H1 (cell line): ENCODE measurements at regions not wholly inside any gene's neighbourhood (a gene's known extent, or its start where the extent isn't known, plus 50 kb on each side); places are given as distances from the start of the nearest gene placed in this dataset.
A peak's percentile ranks its signal among the peaks of the same experiment; 100 is the strongest.

Experiments
- CTCF ChIA-PET: fragments of 300-600 bp; sonication (Branson Sonifier 250); formaldehyde crosslinking; loops from one replicate; lab custom pipeline; 2021; ENCODE audit not compliant: partially characterized antibody; lab: Charles Lee
- POLR2A ChIA-PET: fragments of 300-600 bp; sonication (Branson Sonifier 250); formaldehyde crosslinking; loops from one replicate; lab custom pipeline; 2021; ENCODE audit warnings: inconsistent platforms; ENCODE audit not compliant: partially characterized antibody; lab: Charles Lee
- DNase-seq, 2 experiments: peaks; one replicate each; pipeline versions ENCODE4 v3.0.0 to v3.0.0-alpha.2; 2010 to 2022; ENCODE audit warnings: low spot score in 2 of 2, low read depth in 1 of 2, mixed read lengths in 1 of 2
- FAIRE-seq: peaks from 2 replicates; lab custom pipeline; 2011; peaks lifted over from hg19 to GRCh38; lab: Jason Lieb, UNC
- H2AFZ ChIP-seq: 2 replicates; pipeline ENCODE4 v1.8.1; 2012; ENCODE audit warnings: low read length, inconsistent platforms
- H2AK5ac ChIP-seq: 2 replicates; pipeline ENCODE4 v1.6.1; 2013; ENCODE audit warnings: low read depth, low read length
- H2BK120ac ChIP-seq: replicated peaks from 2 replicates; pipeline ENCODE3; 2013; ENCODE audit warnings: low read depth, low read length, inconsistent platforms
- H2BK12ac ChIP-seq: 2 replicates; pipeline ENCODE4 v1.6.1; 2013; ENCODE audit warnings: low read depth, low read length
- H2BK15ac ChIP-seq: 2 replicates; pipeline ENCODE4 v1.6.1; 2013; ENCODE audit warnings: low read length
- H2BK20ac ChIP-seq: 2 replicates; pipeline ENCODE4 v1.6.1; 2013; ENCODE audit warnings: low read length
- H2BK5ac ChIP-seq: 2 replicates; pipeline ENCODE4 v1.6.1; 2013; ENCODE audit warnings: low read depth, low read length
- H3K14ac ChIP-seq: 2 replicates; pipeline ENCODE4 v1.6.1; 2013; ENCODE audit warnings: inconsistent platforms; ENCODE audit not compliant: insufficient read length
- H3K18ac ChIP-seq: 2 replicates; pipeline ENCODE4 v1.6.1; 2013; ENCODE audit warnings: low read length; ENCODE audit errors: extremely low read depth
- H3K23ac ChIP-seq: 2 replicates; pipeline ENCODE4 v1.6.1; 2013; ENCODE audit warnings: inconsistent platforms; ENCODE audit not compliant: insufficient read length
- H3K23me2 ChIP-seq: 2 replicates; pipeline ENCODE4 v1.6.1; 2013; ENCODE audit warnings: low read depth, low read length
- H3K27ac ChIP-seq: 2 replicates; pipeline ENCODE4 v1.6.1; 2011; ENCODE audit warnings: low read depth, low read length, inconsistent platforms
- H3K27me3 ChIP-seq, 4 experiments: replicated peaks in 1 of 4; 1 replicate in 1 of 4; 2 replicates in 3 of 4; pipeline versions ENCODE4 v1.6.1 to v1.8.1; 2011 to 2013; ENCODE audit warnings: low read length in 3 of 4, mild to moderate bottlenecking in 3 of 4, inconsistent platforms in 2 of 4, mixed read lengths in 2 of 4, moderate library complexity in 1 of 4; ENCODE audit not compliant: control insufficient read depth in 3 of 4, insufficient read depth in 3 of 4; ENCODE audit errors: extremely low read depth in 1 of 4
- H3K36me3 ChIP-seq, 4 experiments: 2 replicates each; pipeline versions ENCODE4 v1.6.1 to v1.8.1; 2011 to 2013; ENCODE audit warnings: mild to moderate bottlenecking in 4 of 4, low read length in 3 of 4, moderate library complexity in 2 of 4, control low read depth in 1 of 4, inconsistent platforms in 1 of 4; ENCODE audit not compliant: insufficient read depth in 4 of 4, control insufficient read depth in 2 of 4
- H3K4ac ChIP-seq: replicated peaks from 2 replicates; pipeline ENCODE3; 2013; ENCODE audit warnings: low read length, low read depth, mixed read lengths, inconsistent platforms; ENCODE audit not compliant: insufficient read length
- H3K4me1 ChIP-seq, 4 experiments: replicated peaks in 1 of 4; 1 replicate in 1 of 4; 2 replicates in 3 of 4; pipeline versions ENCODE4 v1.6.1 to v1.8.1; 2011 to 2013; ENCODE audit warnings: low read length in 3 of 4, inconsistent platforms in 2 of 4, mixed read lengths in 1 of 4; ENCODE audit not compliant: insufficient read depth in 4 of 4, control insufficient read depth in 3 of 4
- H3K4me2 ChIP-seq, 2 experiments: 2 replicates each; pipeline versions ENCODE4 v1.6.1 to v1.8.1; 2011 to 2013; ENCODE audit warnings: low read depth in 2 of 2, low read length in 2 of 2, control low read depth in 1 of 2, inconsistent platforms in 1 of 2, mild to moderate bottlenecking in 1 of 2; ENCODE audit not compliant: insufficient read depth in 1 of 2
- H3K4me3 ChIP-seq, 4 experiments: fragments of 200-600, 300-600 bp in 1 of 4; sonication (generic), shearing (Covaris generic), sonication (Bioruptor Twin) in 1 of 4; 2 replicates each; pipeline versions ENCODE4 v1.5.1 to v1.8.1; 2011 to 2016; ENCODE audit warnings: low read length in 4 of 4, low read depth in 3 of 4, control low read depth in 2 of 4, inconsistent platforms in 2 of 4, mild to moderate bottlenecking in 2 of 4, mixed read lengths in 1 of 4, moderate library complexity in 1 of 4; ENCODE audit not compliant: insufficient read depth in 2 of 4; ENCODE audit errors: extremely low read depth in 1 of 4
- H3K56ac ChIP-seq: replicated peaks from 2 replicates; pipeline ENCODE3; 2013; ENCODE audit warnings: low read depth, mild to moderate bottlenecking, mixed read lengths, low read length, inconsistent platforms; ENCODE audit not compliant: insufficient read length
- H3K79me1 ChIP-seq: 2 replicates; pipeline ENCODE4 v1.6.1; 2013; ENCODE audit warnings: low read depth, low read length, control low read depth
- H3K79me2 ChIP-seq, 2 experiments: 2 replicates each; pipeline versions ENCODE4 v1.6.1 to v1.8.1; 2012 to 2013; ENCODE audit warnings: low read length in 2 of 2, mild to moderate bottlenecking in 2 of 2, inconsistent platforms in 1 of 2; ENCODE audit not compliant: insufficient read depth in 2 of 2, control insufficient read depth in 1 of 2
- H3K9ac ChIP-seq, 4 experiments: replicated peaks in 1 of 4; 1 replicate in 1 of 4; 2 replicates in 3 of 4; pipeline versions ENCODE4 v1.6.1 to v1.8.1; 2011 to 2013; ENCODE audit warnings: low read depth in 3 of 4, low read length in 3 of 4, control low read depth in 2 of 4, mild to moderate bottlenecking in 2 of 4, moderate library complexity in 2 of 4, inconsistent platforms in 1 of 4; ENCODE audit errors: extremely low read depth in 1 of 4
- H3K9me3 ChIP-seq, 2 experiments: 2 replicates each; pipeline versions ENCODE4 v1.6.1 to v1.8.1; 2012 to 2013; ENCODE audit warnings: mild to moderate bottlenecking in 2 of 2, moderate library complexity in 2 of 2, control low read depth in 1 of 2, inconsistent platforms in 1 of 2, low read depth in 1 of 2, low read length in 1 of 2, mixed read lengths in 1 of 2; ENCODE audit not compliant: insufficient read depth in 2 of 2
- H4K20me1 ChIP-seq, 2 experiments: replicated peaks in 1 of 2; 2 replicates each; pipeline versions ENCODE3 to v1.8.1; 2011 to 2013; ENCODE audit warnings: inconsistent platforms in 2 of 2, low read length in 2 of 2, mild to moderate bottlenecking in 1 of 2; ENCODE audit not compliant: insufficient read depth in 2 of 2, control insufficient read depth in 1 of 2
- H4K5ac ChIP-seq: 2 replicates; pipeline ENCODE4 v1.6.1; 2013; ENCODE audit warnings: low read length, low read depth, mixed read lengths, inconsistent platforms; ENCODE audit not compliant: insufficient read length
- H4K8ac ChIP-seq: 2 replicates; pipeline ENCODE4 v1.8.0; 2013; ENCODE audit warnings: mild to moderate bottlenecking, moderate library complexity, low read length, inconsistent platforms; ENCODE audit not compliant: insufficient read depth; ENCODE audit errors: extremely low read depth
- H4K91ac ChIP-seq: replicated peaks from 2 replicates; pipeline ENCODE3; 2013; ENCODE audit warnings: low read length, mixed read lengths, inconsistent platforms; ENCODE audit not compliant: insufficient read length
- CHD1 ChIP-seq: IDR thresholded peaks from 2 replicates; pipeline ENCODE4 v1.6.1; 2012; ENCODE audit warnings: low read depth, low read length, improper control_type of control experiment
- CREB1 ChIP-seq: IDR thresholded peaks from 2 replicates; pipeline ENCODE4 v1.6.1; 2012; ENCODE audit warnings: inconsistent platforms
- EP300 ChIP-seq, 2 experiments: IDR thresholded peaks; 1 replicate in 1 of 2; 2 replicates in 1 of 2; pipeline ENCODE4 v1.6.1; 2011 to 2012; ENCODE audit warnings: low read depth in 2 of 2, low read length in 2 of 2, mild to moderate bottlenecking in 2 of 2, borderline replicate concordance in 1 of 2, inconsistent platforms in 1 of 2, moderate library complexity in 1 of 2
- HDAC2 ChIP-seq, 2 experiments: fragments of 300-600 bp in 1 of 2; sonication (generic) in 1 of 2; IDR thresholded peaks; 2 replicates each; pipeline ENCODE4 v1.6.1; 2011 to 2012; ENCODE audit warnings: low read depth in 2 of 2, low read length in 2 of 2, mild to moderate bottlenecking in 2 of 2, moderate library complexity in 2 of 2, borderline replicate concordance in 1 of 2, inconsistent platforms in 1 of 2
- KDM4A ChIP-seq: IDR thresholded peaks from one replicate; pipeline ENCODE4 v1.7.1; 2012; ENCODE audit warnings: low read depth, mild to moderate bottlenecking, moderate library complexity, low read length, inconsistent platforms; ENCODE audit not compliant: severe bottlenecking
- NRF1 ChIP-seq: IDR thresholded peaks from 2 replicates; pipeline ENCODE4 v1.6.1; 2011; ENCODE audit warnings: mild to moderate bottlenecking, low read depth, low read length, improper control_type of control experiment
- PHF8 ChIP-seq: fragments of 200-600 bp; sonication (generic); conservative IDR thresholded peaks from 2 replicates; pipeline ENCODE4 v1.7.1; 2012; ENCODE audit warnings: low read depth, mild to moderate bottlenecking, inconsistent platforms, low read length, moderate library complexity
- POLR2AphosphoS5 ChIP-seq: IDR thresholded peaks from 2 replicates; pipeline ENCODE4 v1.6.1; 2011; ENCODE audit warnings: low read depth, low read length
- SIX5 ChIP-seq: IDR thresholded peaks from 2 replicates; pipeline ENCODE4 v1.6.1; 2011; ENCODE audit warnings: mild to moderate bottlenecking, low read depth, low read length
- TCF12 ChIP-seq: IDR thresholded peaks from 2 replicates; pipeline ENCODE4 v1.6.1; 2011; ENCODE audit warnings: low read depth, mild to moderate bottlenecking, low read length
- YY1 ChIP-seq: IDR thresholded peaks from 2 replicates; pipeline ENCODE4 v1.6.1; 2011; ENCODE audit warnings: low read depth, mild to moderate bottlenecking, low read length
- ZNF274 ChIP-seq: IDR thresholded peaks from 2 replicates; pipeline ENCODE4 v1.7.0; 2012; ENCODE audit warnings: low read length, borderline replicate concordance; ENCODE audit errors: extremely low read depth
- WGBS, 2 experiments: shearing (Covaris generic) in 1 of 2; methylation state at CpG; one replicate each; pipeline versions ENCODE4 v1.1.6 to v1.1.7; 2013 to 2015; ENCODE audit warnings: low lambda C conversion rate in 2 of 2, mixed read lengths in 2 of 2, inconsistent platforms in 1 of 2, low coverage in 1 of 2, missing lambda C conversion rate in 1 of 2; ENCODE audit not compliant: insufficient replicate concordance in 2 of 2, insufficient coverage in 1 of 2, insufficient read length in 1 of 2; ENCODE audit errors: extremely low coverage in 1 of 2, missing lambda C conversion rate in 1 of 2; 5-methylcytosine and 5-hydroxymethylcytosine counted together

- H3K9me3 ChIP-seq, result no peaks in the 10 kb centered on the region
- H2BK12ac ChIP-seq, result no peak overlapping the region
- no peak overlapping the region for H2AFZ ChIP-seq
- no peaks in the 10 kb centered on the region for H3K79me1 ChIP-seq
- TF ChIP-seq EP300 (IDR thresholded peaks at IDR 0.05; ENCODE audit: borderline replicate concordance in 1 of 2, low read depth in 2 of 2, low read length in 2 of 2) (no peak), PHF8 (no peak), HDAC2 (IDR thresholded peaks at IDR 0.05; ENCODE audit: borderline replicate concordance in 1 of 2, low read depth in 2 of 2, low read length in 2 of 2) (no peak), YY1 (no peak), ZNF274 (no peak), CREB1 (no peak), KDM4A (no peak), CHD1 (no peak), TCF12 (no peak), NRF1 (no peak), SIX5 (no peak), POLR2AphosphoS5 (no peak)
- POLR2A ChIA-PET, result interaction anchor here (0.6 kb wide), 1 partner anchor 354 kb away, joined by 3 read pairs; no protein-coding TSS in a partner anchor
- DNase-seq (no peak), FAIRE-seq (no peak)
- H3K27me3 ChIP-seq, result no peaks in the 10 kb centered on the region
- no peak overlapping the region for H3K56ac ChIP-seq
- WGBS, 2 experiments, result 55% methylated on average over 9 of the region's 9 CpGs; no CpG with 5 or more reads in 1 of the 2 experiments
- peaks cover 0 to 4% (median 0%) of the 10 kb centered on the region in 4 experiments; a peak in 1 of 8 replicates for H3K36me3 ChIP-seq
- H2BK5ac ChIP-seq, result peak overlapping the region; percentile 30; the same call in 1 of the 2 replicates
- H2BK20ac ChIP-seq, result no peak overlapping the region
- no peaks in the 10 kb centered on the region for H3K23me2 ChIP-seq
- H3K4me2 ChIP-seq, result peak overlapping the region; percentile 28 to 43; a peak in 3 of 4 replicates
- H4K8ac ChIP-seq, result no peak overlapping the region
- H3K14ac ChIP-seq, result no peak overlapping the region
- no peak overlapping the region for H4K5ac ChIP-seq
- H3K79me2 ChIP-seq, result no peaks in the 10 kb centered on the region
- H3K4me1 ChIP-seq, result peaks cover 0 to 17% (median 6%) of the 10 kb centered on the region in 4 experiments; a peak in 5 of 7 replicates
- H3K9ac ChIP-seq, result no peak overlapping the region
- H3K4me3 ChIP-seq, result no peak overlapping the region; a peak in 1 of 8 replicates
- H2AK5ac ChIP-seq, result 0 out of 2 replicates have a peak overlapping the region, but pooled peaks have one; percentile 46
- H2BK15ac ChIP-seq, result no peak overlapping the region
- CTCF ChIA-PET, result interaction anchor here (0.6 to 2.3 kb wide), 5 partner anchors 12 to 90 kb away, joined by 3 to 7 read pairs (median 3); no protein-coding TSS in a partner anchor
- no peak overlapping the region for H3K23ac ChIP-seq
- no peak overlapping the region for H3K27ac ChIP-seq
- H4K91ac ChIP-seq, result no peak overlapping the region
- no peak overlapping the region for H2BK120ac ChIP-seq
- H3K4ac ChIP-seq, result no peak overlapping the region
- H4K20me1 ChIP-seq, result no peaks in the 10 kb centered on the region
- peak overlapping the region; percentile 1; the same call in 1 of the 2 replicates for H3K18ac ChIP-seq
These were observed 125.7 kb downstream of the B3GNT2 start for GRCh38 chr2:62321380-62322289.
